NCI-H128 (cell line): ENCODE measurements at regions not wholly inside any gene's neighbourhood (a gene's known extent, or its start where the extent isn't known, plus 50 kb on each side); places are given as distances from the start of the nearest gene placed in this dataset.
"Not testable (repeated sequence)": the region's sequence is repeated elsewhere in the genome, so short reads cannot be mapped to it uniquely, and the experiment has no call there.

Experiments used
- DNase-seq: peaks from one replicate; lab custom pipeline; 2025; ENCODE audit not compliant: unreplicated experiment; lab: John Stamatoyannopoulos, UW

- DNase-seq, result no peak
These were observed 565.1 kb upstream of the NDST4 start for GRCh38 chr4:115678425-115678941.

GRCh38 chr4:115675719-115676118, 562.3 kb upstream of the NDST4 start:
- DNase-seq, result no peak

- no peak for DNase-seq
These were observed 561.1 kb upstream of the NDST4 start for GRCh38 chr4:115674485-115674884.

- no peak for DNase-seq
These were observed 558.2 kb upstream of the NDST4 start for GRCh38 chr4:115671581-115671980.

- no peak for DNase-seq
These were observed 557.5 kb upstream of the NDST4 start for GRCh38 chr4:115670930-115671329.

GRCh38 chr4:115668396-115668795, 555.0 kb upstream of the NDST4 start:
- no peak for DNase-seq

- no peak for DNase-seq
These were observed 550.9 kb upstream of the NDST4 start for GRCh38 chr4:115664285-115664684.

- DNase-seq, result no peak
These were observed 547.0 kb upstream of the NDST4 start for GRCh38 chr4:115660465-115660864.

- DNase-seq, result no peak
These were observed 544.7 kb upstream of the NDST4 start for GRCh38 chr4:115657991-115658650.

GRCh38 chr4:115655626-115656025, 542.2 kb upstream of the NDST4 start:
- no peak for DNase-seq

GRCh38 chr4:115648786-115649185, 535.4 kb upstream of the NDST4 start:
- no peak for DNase-seq

- no peak for DNase-seq
These were observed 515.9 kb upstream of the NDST4 start for GRCh38 chr4:115629270-115629669.

GRCh38 chr4:115609631-115610030, 496.2 kb upstream of the NDST4 start:
- no peak for DNase-seq

GRCh38 chr4:115607311-115607710, 493.9 kb upstream of the NDST4 start:
- no peak for DNase-seq

- DNase-seq, result no peak
These were observed 483.0 kb upstream of the NDST4 start for GRCh38 chr4:115596265-115597001.

- DNase-seq, result no peak
These were observed 467.5 kb upstream of the NDST4 start for GRCh38 chr4:115580901-115581300.

GRCh38 chr4:115575851-115576250, 462.4 kb upstream of the NDST4 start:
- no peak for DNase-seq

GRCh38 chr4:115562506-115562905, 449.1 kb upstream of the NDST4 start:
- DNase-seq, result no peak

GRCh38 chr4:115548123-115548522, 434.7 kb upstream of the NDST4 start:
- no peak for DNase-seq

- no peak for DNase-seq
These were observed 424.0 kb upstream of the NDST4 start for GRCh38 chr4:115537387-115537786.

GRCh38 chr4:115529126-115529525, 415.7 kb upstream of the NDST4 start:
- no peak for DNase-seq

- not testable (repeated sequence) for DNase-seq
These were observed 406.1 kb upstream of the NDST4 start for GRCh38 chr4:115519476-115519875.
